HEK293 (cell line): ENCODE measurements at regions not wholly inside any gene's neighbourhood (a gene's known extent, or its start where the extent isn't known, plus 50 kb on each side); places are given as distances from the start of the nearest gene placed in this dataset.

Experiments
- CTCF ChIA-PET: fragments of 350-600 bp; formaldehyde crosslinking; extraction: SDS; loops from one replicate; lab custom pipeline; 2021; ENCODE audit warnings: antibody characterized with exemption; lab: Yijun Ruan, JAX
- POLR2A ChIA-PET: fragments of 300-600 bp; formaldehyde crosslinking; extraction: SDS; loops from one replicate; lab custom pipeline; 2020; ENCODE audit warnings: antibody characterized with exemption, inconsistent platforms; lab: Yijun Ruan, JAX
- H3K27ac ChIP-seq: fragments of 200-500 bp; sonication (Bioruptor generic); 2 replicates; pipeline ENCODE4 v1.5.1; 2014; ENCODE audit warnings: low read depth, low read length, control low read depth, inconsistent platforms; ENCODE audit errors: extremely low read depth
- H3K36me3 ChIP-seq, 2 experiments: fragments of 200-500 bp in 1 of 2; sonication (Bioruptor generic) in 1 of 2; 1 replicate in 1 of 2; 2 replicates in 1 of 2; pipeline ENCODE4 v1.5.1; 2014 to 2017; ENCODE audit warnings: inconsistent platforms in 2 of 2, low read length in 2 of 2; ENCODE audit not compliant: control insufficient read depth in 2 of 2, insufficient read depth in 1 of 2
- H3K4me1 ChIP-seq: fragments of 200-500 bp; sonication (Bioruptor generic); 2 replicates; pipeline ENCODE4 v1.5.1; 2014; ENCODE audit warnings: mild to moderate bottlenecking, low read length, inconsistent platforms; ENCODE audit not compliant: control insufficient read depth, insufficient read depth
- H3K4me3 ChIP-seq: 2 replicates; pipeline ENCODE4 v1.5.1; 2011; ENCODE audit warnings: low read depth, mild to moderate bottlenecking, control low read depth, low read length, moderate library complexity
- H3K9me3 ChIP-seq: fragments of 200-500 bp; sonication (Bioruptor generic); 2 replicates; pipeline ENCODE4 v1.5.1; 2014; ENCODE audit warnings: low read depth, low read length, inconsistent platforms; ENCODE audit not compliant: control insufficient read depth, insufficient read depth
- BCL11A ChIP-seq: fragments of 450-650 bp; formaldehyde crosslinking; IDR thresholded peaks from 2 replicates; pipeline ENCODE4 v1.5.1; 2016; ENCODE audit warnings: low read depth, missing biosample characterization, missing genetic modification characterization
- ELK4 ChIP-seq: IDR thresholded peaks from 2 replicates; pipeline ENCODE4 v1.6.1; 2011; ENCODE audit warnings: mild to moderate bottlenecking, low read depth, low read length, borderline replicate concordance
- HOXC10 ChIP-seq: sonication (generic); formaldehyde crosslinking; IDR thresholded peaks from 2 replicates; pipeline ENCODE4 v1.8.1; 2023; ENCODE audit warnings: mild to moderate bottlenecking, missing genetic modification reagents
- KLF1 ChIP-seq: fragments of 450-650 bp; formaldehyde crosslinking; IDR thresholded peaks from 2 replicates; pipeline ENCODE4 v1.5.1; 2016; ENCODE audit warnings: missing biosample characterization, missing genetic modification characterization
- KLF16 ChIP-seq: fragments of 450-650 bp; formaldehyde crosslinking; IDR thresholded peaks from 2 replicates; pipeline ENCODE4 v1.5.1; 2017; ENCODE audit warnings: missing biosample characterization, missing genetic modification characterization
- PRDM1 ChIP-seq: fragments of 450-650 bp; formaldehyde crosslinking; IDR thresholded peaks from 2 replicates; pipeline ENCODE4; 2016; ENCODE audit warnings: missing biosample characterization, missing genetic modification characterization
- SP3 ChIP-seq: fragments of 450-650 bp; formaldehyde crosslinking; IDR thresholded peaks from 2 replicates; pipeline ENCODE4 v1.5.1; 2016; ENCODE audit warnings: missing biosample characterization, missing genetic modification characterization
- ZNF16 ChIP-seq: fragments of 450-650 bp; formaldehyde crosslinking; IDR thresholded peaks from 2 replicates; pipeline ENCODE4 v1.5.1; 2016; ENCODE audit warnings: low read depth, missing biosample characterization, missing genetic modification characterization
- ZNF280D ChIP-seq: fragments of 450-650 bp; formaldehyde crosslinking; IDR thresholded peaks from 2 replicates; pipeline ENCODE4 v1.5.1; 2016; ENCODE audit warnings: missing biosample characterization, missing genetic modification characterization
- ZNF48 ChIP-seq: fragments of 450-650 bp; formaldehyde crosslinking; IDR thresholded peaks from 2 replicates; pipeline ENCODE4 v1.5.1; 2016; ENCODE audit warnings: missing biosample characterization, missing genetic modification characterization
- ZNF501 ChIP-seq: fragments of 450-650 bp; formaldehyde crosslinking; IDR thresholded peaks from 2 replicates; pipeline ENCODE4 v1.5.1; 2016; ENCODE audit warnings: missing biosample characterization, missing genetic modification characterization
- ZNF513 ChIP-seq: fragments of 450-650 bp; IDR thresholded peaks from 2 replicates; pipeline ENCODE4 v1.5.1; 2018; ENCODE audit warnings: missing biosample characterization, missing genetic modification characterization
- ZNF549 ChIP-seq: fragments of 450-650 bp; IDR thresholded peaks from 2 replicates; pipeline ENCODE4 v1.5.1; 2018; ENCODE audit warnings: missing biosample characterization, missing genetic modification characterization, mild to moderate bottlenecking, inconsistent platforms, moderate library complexity
- ZNF600 ChIP-seq: fragments of 450-650 bp; formaldehyde crosslinking; IDR thresholded peaks from 2 replicates; pipeline ENCODE4 v1.5.1; 2016; ENCODE audit warnings: missing biosample characterization, missing genetic modification characterization
- ZNF610 ChIP-seq: fragments of 450-650 bp; formaldehyde crosslinking; IDR thresholded peaks from 2 replicates; pipeline ENCODE4 v1.5.1; 2016; ENCODE audit warnings: missing biosample characterization, missing genetic modification characterization, borderline replicate concordance
- ZNF629 ChIP-seq: fragments of 450-650 bp; formaldehyde crosslinking; IDR thresholded peaks from 2 replicates; pipeline ENCODE4 v1.5.1; 2017; ENCODE audit warnings: missing biosample characterization, missing genetic modification characterization
- ZNF645 ChIP-seq: fragments of 450-650 bp; formaldehyde crosslinking; IDR thresholded peaks from 2 replicates; pipeline ENCODE4; 2016; ENCODE audit warnings: missing biosample characterization, missing genetic modification characterization
- ZNF785 ChIP-seq: fragments of 450-650 bp; formaldehyde crosslinking; IDR thresholded peaks from 2 replicates; pipeline ENCODE4 v1.5.1; 2016; ENCODE audit warnings: missing biosample characterization, missing genetic modification characterization
- ZNF792 ChIP-seq: fragments of 450-650 bp; formaldehyde crosslinking; IDR thresholded peaks from 2 replicates; pipeline ENCODE4 v1.5.1; 2016; ENCODE audit warnings: missing biosample characterization, missing genetic modification characterization
- ZNF830 ChIP-seq: fragments of 450-650 bp; IDR thresholded peaks from 2 replicates; pipeline ENCODE4 v1.5.0; 2018; ENCODE audit warnings: missing biosample characterization, missing genetic modification characterization, low read depth, mild to moderate bottlenecking, moderate library complexity
- TF ChIP-seq, protein P1 (sequence below): fragments of 450-650 bp; formaldehyde crosslinking; IDR thresholded peaks from 2 replicates; pipeline ENCODE4 v1.5.1; 2016; ENCODE audit warnings: missing biosample characterization, missing genetic modification characterization
- TF ChIP-seq, protein P2 (sequence below): fragments of 450-650 bp; formaldehyde crosslinking; IDR thresholded peaks from 2 replicates; pipeline ENCODE4 v1.5.1; 2017; ENCODE audit warnings: missing biosample characterization, missing genetic modification characterization

GRCh38 chr10:33710006-33710405 lies 375.5 kb upstream of the NRP1 start:
- H3K36me3 ChIP-seq = no peaks in the 10 kb centered on the region
- POLR2A ChIA-PET = no interaction called here
- no peak overlapping the region for H3K27ac ChIP-seq
- TF ChIP-seq ZNF629 (tag by site-specific recombination) (no peak), ZNF645 (tag by site-specific recombination) (no peak), ZNF610 (tag by site-specific recombination) (no peak), ZNF549 (no peak), ZNF792 (no peak), BCL11A (no peak), ZNF16 (tag by site-specific recombination) (no peak)
- H3K4me1 ChIP-seq = no peaks in the 10 kb centered on the region
- CTCF ChIA-PET = interaction anchor here (0.6 kb wide), 1 partner anchor 785 kb away, joined by 3 read pairs; no protein-coding TSS in a partner anchor
- no peaks in the 10 kb centered on the region for H3K9me3 ChIP-seq
- H3K4me3 ChIP-seq = no peak overlapping the region

DNA sequence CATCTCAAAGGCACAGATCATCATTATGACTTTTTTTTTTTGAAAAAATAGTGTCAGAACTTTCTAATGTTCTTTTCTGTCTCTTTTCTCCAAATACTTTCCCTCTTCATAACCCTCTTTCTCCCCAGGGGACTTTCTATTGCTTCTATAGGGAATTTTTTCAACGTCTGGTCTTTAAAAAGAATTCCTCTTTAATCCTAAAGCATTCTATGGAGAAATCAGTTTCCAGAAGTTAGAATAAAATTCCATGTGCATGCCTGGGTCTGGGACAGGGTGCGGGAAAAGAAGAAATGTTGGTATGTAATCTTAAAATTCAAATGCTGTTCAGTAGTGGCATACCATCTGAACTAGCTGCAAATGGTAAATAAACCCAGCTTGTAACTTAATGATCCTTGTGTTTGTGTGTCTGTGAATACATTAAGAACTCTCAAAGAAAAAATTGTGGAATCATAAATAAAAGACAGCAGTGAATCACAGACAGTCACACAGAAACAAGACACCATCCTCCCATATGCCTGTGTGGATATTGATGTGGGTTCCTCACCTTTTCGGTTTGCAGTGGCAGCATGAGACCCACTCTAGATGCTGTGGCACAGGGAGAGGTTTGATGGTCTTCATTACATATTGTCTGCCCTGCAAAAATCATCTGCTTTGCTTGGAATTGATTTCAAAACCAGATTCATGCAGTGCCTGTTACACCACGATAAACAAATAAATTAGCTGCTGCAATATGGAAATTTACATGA lies 374.7 kb upstream of the NRP1 start:
- ChIA-PET POLR2A (no interaction called here), CTCF (interaction anchor here (0.6 kb wide), 1 partner anchor 49 kb away, joined by 4 read pairs; no protein-coding TSS in a partner anchor)
- Histone ChIP-seq H3K36me3 (no peaks in the 10 kb centered on the region), H3K4me1 (no peaks in the 10 kb centered on the region), H3K9me3 (no peaks in the 10 kb centered on the region), H3K27ac (no peak overlapping the region), H3K4me3 (no peak overlapping the region)
- TF ChIP-seq BCL11A (no peak), ZNF513 (no peak), PRDM1 (tag by site-specific recombination) (peak; percentile 40; the same call in 1 of the 2 replicates), ELK4 (no peak)

DNA sequence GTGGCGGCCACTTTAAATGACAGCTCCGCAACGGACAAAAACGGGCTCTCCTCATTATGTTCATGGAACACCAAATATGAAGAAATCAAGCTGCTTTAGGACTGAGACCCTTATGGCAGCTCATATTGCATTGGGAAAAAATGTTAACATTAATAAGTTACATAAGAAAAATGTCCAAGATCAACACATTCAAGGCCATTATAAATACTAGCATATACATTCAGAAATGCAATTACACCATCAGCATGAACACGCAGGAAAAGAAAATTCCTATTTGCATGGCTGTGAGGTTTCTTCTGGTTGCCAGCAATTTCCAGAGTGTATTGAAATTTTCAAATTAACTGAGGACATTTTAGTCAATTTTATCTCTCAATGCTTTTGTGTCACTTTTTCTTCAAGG lies 374.1 kb upstream of the NRP1 start:
- Histone ChIP-seq H3K27ac (no peak overlapping the region), H3K36me3 (no peaks in the 10 kb centered on the region), H3K4me3 (no peak overlapping the region), H3K4me1 (no peaks in the 10 kb centered on the region), H3K9me3 (no peaks in the 10 kb centered on the region)
- POLR2A ChIA-PET = no interaction called here
- CTCF ChIA-PET = interaction anchor here (0.6 kb wide), 1 partner anchor 48 kb away, joined by 4 read pairs; no protein-coding TSS in a partner anchor
- TF ChIP-seq ZNF501 (tag by site-specific recombination) (no peak), ZNF600 (tag by site-specific recombination) (no peak), HOXC10 (CRISPR knock-in tag) (no peak), KLF16 (no peak), ZNF785 (tag by site-specific recombination) (no peak), KLF1 (tag by site-specific recombination) (no peak), BCL11A (no peak), ZNF830 (tag by site-specific recombination) (no peak), ZNF280D (no peak), ZNF48 (tag by site-specific recombination) (no peak), SP3 (tag by site-specific recombination) (no peak)
- TF ChIP-seq, protein P1, sequence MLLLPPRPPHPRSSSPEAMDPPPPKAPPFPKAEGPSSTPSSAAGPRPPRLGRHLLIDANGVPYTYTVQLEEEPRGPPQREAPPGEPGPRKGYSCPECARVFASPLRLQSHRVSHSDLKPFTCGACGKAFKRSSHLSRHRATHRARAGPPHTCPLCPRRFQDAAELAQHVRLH (tag by site-specific recombination) = no peak
- TF ChIP-seq, protein P2, sequence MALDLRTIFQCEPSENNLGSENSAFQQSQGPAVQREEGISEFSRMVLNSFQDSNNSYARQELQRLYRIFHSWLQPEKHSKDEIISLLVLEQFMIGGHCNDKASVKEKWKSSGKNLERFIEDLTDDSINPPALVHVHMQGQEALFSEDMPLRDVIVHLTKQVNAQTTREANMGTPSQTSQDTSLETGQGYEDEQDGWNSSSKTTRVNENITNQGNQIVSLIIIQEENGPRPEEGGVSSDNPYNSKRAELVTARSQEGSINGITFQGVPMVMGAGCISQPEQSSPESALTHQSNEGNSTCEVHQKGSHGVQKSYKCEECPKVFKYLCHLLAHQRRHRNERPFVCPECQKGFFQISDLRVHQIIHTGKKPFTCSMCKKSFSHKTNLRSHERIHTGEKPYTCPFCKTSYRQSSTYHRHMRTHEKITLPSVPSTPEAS (tag by site-specific recombination) = no peak
